ENCODE measurements at regions not wholly inside any gene's neighbourhood (a gene's known extent, or its start where the extent isn't known, plus 50 kb on each side); places are given as distances from the start of the nearest gene placed in this dataset.

- in situ Hi-C loops (cut with MboI; ENCODE audit: low pct_unique_long_range_greater_than_20kb, low sequenced_read_pairs, unreplicated experiment): no loop called here
Measured at GRCh38 chr2:221973902-221974301, 324.9 kb downstream of the PAX3 start.

GRCh38 chr2:221973502-221973901 is 325.3 kb downstream of the PAX3 start:
- TF ChIP-seq CTCF (IDR thresholded peaks at IDR 0.05; ENCODE audit: extremely low read depth, insufficient read depth, missing control alignments): no peak
- DNase-seq (ENCODE audit: low spot score): no peak
- in situ Hi-C loops (cut with MboI; ENCODE audit: low pct_unique_long_range_greater_than_20kb, low sequenced_read_pairs, unreplicated experiment): no loop called here

More at GRCh38 chr2:221973902-221974301, 324.9 kb downstream of the PAX3 start:
- no peak for TF ChIP-seq CTCF (IDR thresholded peaks at IDR 0.05; ENCODE audit: extremely low read depth, insufficient read depth, missing control alignments)
- no peak for DNase-seq (ENCODE audit: low spot score)

- no peak for TF ChIP-seq CTCF (IDR thresholded peaks at IDR 0.05; ENCODE audit: extremely low read depth, insufficient read depth, missing control alignments)
- no peak for DNase-seq (ENCODE audit: low spot score)
- in situ Hi-C loops (cut with MboI; ENCODE audit: low pct_unique_long_range_greater_than_20kb, low sequenced_read_pairs, unreplicated experiment): no loop called here
Measured at GRCh38 chr2:221972813-221973478, 325.9 kb downstream of the PAX3 start.

- in situ Hi-C loops (cut with MboI; ENCODE audit: low pct_unique_long_range_greater_than_20kb, low sequenced_read_pairs, unreplicated experiment): no loop called here
- DNase-seq (ENCODE audit: low spot score): no peak
- TF ChIP-seq CTCF (IDR thresholded peaks at IDR 0.05; ENCODE audit: extremely low read depth, insufficient read depth, missing control alignments): no peak
Measured at GRCh38 chr2:221970389-221970788, 328.4 kb downstream of the PAX3 start.

GRCh38 chr2:221969830-221970144 is 329.0 kb downstream of the PAX3 start:
- TF ChIP-seq CTCF (IDR thresholded peaks at IDR 0.05; ENCODE audit: extremely low read depth, insufficient read depth, missing control alignments): no peak
- no peak for DNase-seq (ENCODE audit: low spot score)
- in situ Hi-C loops (cut with MboI; ENCODE audit: low pct_unique_long_range_greater_than_20kb, low sequenced_read_pairs, unreplicated experiment): no loop called here

GRCh38 chr2:221969087-221969829 is 329.5 kb downstream of the PAX3 start:
- DNase-seq (ENCODE audit: low spot score): peak; percentile 36
- in situ Hi-C loops (cut with MboI; ENCODE audit: low pct_unique_long_range_greater_than_20kb, low sequenced_read_pairs, unreplicated experiment): no loop called here
- TF ChIP-seq CTCF (IDR thresholded peaks at IDR 0.05; ENCODE audit: extremely low read depth, insufficient read depth, missing control alignments): peak; percentile 59
